ENCODE measurements at regions not wholly inside any gene's neighbourhood (a gene's known extent, or its start where the extent isn't known, plus 50 kb on each side); places are given as distances from the start of the nearest gene placed in this dataset.
"Not testable (repeated sequence)": the region's sequence is repeated elsewhere in the genome, so short reads cannot be mapped to it uniquely, and the experiment has no call there.

DNA sequence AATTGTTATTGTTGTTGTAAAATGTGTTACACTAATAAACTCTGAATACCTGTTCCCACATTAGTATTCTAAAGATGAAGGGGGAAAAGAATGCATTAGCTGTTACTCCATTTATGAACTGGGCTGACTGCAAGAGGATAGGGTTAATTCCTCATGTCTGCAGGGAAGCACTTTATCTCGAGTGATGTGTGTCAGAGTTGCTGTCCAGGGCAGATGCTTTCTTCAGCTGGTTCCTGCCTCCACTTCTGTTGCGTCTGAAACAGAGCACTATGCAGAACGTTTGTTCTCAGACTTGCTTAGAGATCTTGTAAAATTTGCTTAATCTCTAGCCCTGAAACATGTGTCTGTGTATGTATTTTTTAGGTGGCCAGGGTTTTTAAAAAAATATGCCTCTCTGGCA lies 318.8 kb downstream of the SPRY2 start:
- DNase-seq, result no peak

- DNase-seq, result peak; percentile 30
Measured at GRCh38 chr13:80012251-80012650, 328.7 kb downstream of the SPRY2 start.

DNA sequence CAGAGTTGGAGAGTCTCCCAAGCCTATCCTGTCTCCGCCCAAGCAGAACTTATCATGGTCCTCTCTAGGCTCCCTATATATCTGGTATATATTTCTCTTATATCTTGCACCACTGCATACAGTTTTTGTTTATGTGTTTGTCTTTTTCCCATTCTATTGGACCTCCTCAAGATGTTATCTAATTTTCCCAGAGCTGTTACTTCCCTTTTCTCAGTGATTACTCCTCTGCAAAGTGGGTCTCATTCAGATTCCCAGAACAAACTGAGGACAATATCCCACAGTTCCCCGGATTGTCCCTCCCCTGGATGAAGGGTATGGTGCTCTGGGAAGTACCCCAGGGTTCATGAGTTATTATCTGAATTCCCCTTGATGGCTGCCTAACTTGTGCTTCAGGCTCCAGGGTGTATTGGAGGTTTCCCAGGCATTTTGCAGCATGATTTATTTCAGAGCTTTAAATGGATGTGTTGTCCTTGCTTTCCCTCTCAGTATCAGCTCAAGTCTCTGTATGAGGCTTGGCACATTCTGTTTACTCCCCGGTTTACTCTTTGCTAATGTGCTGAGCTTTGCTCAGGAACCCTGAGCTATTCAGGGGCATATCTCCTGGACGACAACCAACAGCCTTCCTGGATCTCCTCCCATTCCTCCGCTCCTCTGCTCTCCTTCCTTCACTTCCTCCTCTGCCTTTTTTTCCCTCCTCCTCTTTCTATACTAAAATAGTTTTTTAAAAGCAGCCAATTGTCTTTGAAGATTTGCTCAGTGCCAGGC lies 329.3 kb downstream of the SPRY2 start:
- no peak for DNase-seq

DNA sequence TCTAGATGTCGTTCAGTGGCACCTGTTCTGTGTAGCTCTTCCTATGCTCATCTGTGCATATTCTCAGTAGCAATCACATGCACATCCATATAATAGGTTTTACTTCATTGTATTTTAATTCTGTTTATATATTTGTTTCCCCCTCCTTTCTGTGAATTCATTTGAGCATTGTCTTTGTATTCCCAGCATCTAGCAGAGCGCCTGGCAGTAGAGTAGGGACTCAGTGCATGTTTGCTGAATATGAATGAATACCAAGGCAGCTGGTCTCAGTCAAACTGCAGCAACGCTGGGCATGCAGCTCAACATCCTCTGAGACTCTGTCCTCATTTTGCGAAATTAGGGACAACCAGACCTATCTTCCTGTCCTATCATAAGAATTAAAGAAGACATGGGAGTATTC lies 330.1 kb downstream of the SPRY2 start:
- DNase-seq, result no peak

DNA sequence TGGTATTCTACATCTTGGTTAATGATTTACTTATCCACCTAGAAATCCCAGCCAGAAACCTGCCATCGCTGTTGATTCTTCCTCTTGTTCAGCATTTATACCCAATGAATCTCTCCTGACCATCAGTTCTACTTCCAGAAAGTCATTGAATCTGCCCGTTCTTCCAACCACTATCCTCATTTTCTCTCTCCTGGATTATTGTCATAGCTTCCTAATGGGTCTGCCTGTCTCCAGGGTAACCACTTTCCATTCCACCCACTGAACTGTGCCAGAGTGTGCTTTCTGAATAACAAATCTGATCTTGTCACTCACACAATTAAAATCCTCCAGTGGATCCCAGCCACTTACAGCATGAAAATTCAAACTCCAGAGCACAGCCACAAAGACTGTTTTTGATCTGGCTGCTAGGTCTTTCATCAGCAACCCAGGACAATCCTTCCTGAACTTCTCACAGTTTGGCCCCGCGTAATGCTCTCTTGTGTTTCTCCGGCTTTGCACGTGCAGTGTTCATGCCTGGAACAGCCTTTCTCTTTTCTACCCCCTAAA lies 330.6 kb downstream of the SPRY2 start:
- no peak for DNase-seq

DNA sequence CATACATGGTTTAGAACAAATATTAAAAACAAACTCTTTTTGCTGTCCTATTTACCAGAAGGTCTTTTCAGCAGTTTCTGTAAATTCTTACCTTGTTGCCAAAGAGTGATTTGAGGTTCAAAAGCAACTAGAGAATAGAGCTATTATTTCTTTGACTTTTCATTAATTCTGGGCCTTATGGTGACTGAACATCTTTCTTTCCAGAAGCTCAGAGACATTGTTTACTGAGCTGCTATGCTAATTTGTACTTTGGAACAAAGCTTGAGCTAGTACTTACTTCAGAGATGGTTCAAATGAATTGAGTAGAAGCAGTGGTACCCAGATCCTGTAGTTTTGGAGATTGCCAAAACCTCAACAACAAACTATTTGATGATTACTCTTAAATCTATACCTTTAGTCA lies 331.2 kb downstream of the SPRY2 start:
- no peak for DNase-seq

DNA sequence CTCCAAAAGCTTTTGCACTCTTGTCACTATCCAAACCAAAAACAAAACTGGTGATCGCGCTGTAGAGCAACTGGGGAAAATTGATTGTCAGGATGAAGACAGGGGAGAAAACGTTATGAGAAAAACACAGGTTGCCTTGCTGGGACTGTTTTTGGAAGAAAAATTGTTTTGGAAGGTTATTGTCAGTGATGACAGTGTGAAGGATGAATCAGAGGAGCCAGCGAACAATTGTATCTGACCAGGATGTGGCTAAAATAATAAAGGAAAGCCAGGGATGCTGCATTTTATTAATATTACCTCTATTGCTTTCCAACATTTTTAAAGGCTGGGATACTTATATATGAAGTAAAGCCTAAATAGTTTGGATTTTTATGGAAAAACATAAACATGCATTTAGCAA lies 334.0 kb downstream of the SPRY2 start:
- no peak for DNase-seq

DNA sequence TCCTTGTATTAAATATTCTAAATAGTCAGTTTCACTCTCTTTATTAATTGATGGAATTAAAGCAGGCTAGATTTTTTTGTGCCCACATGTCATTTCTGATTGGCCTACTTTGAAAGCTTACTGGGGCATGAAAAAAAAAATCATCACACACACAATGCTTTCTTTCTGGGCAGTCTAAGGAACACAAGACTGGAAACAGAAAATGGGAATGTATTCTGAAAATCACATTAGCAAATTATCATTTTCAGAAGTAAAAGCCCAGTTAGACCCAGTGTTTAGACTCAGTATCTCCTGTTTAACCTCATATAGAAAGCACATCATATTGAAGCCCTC lies 339.4 kb downstream of the SPRY2 start:
- no peak for DNase-seq

DNA sequence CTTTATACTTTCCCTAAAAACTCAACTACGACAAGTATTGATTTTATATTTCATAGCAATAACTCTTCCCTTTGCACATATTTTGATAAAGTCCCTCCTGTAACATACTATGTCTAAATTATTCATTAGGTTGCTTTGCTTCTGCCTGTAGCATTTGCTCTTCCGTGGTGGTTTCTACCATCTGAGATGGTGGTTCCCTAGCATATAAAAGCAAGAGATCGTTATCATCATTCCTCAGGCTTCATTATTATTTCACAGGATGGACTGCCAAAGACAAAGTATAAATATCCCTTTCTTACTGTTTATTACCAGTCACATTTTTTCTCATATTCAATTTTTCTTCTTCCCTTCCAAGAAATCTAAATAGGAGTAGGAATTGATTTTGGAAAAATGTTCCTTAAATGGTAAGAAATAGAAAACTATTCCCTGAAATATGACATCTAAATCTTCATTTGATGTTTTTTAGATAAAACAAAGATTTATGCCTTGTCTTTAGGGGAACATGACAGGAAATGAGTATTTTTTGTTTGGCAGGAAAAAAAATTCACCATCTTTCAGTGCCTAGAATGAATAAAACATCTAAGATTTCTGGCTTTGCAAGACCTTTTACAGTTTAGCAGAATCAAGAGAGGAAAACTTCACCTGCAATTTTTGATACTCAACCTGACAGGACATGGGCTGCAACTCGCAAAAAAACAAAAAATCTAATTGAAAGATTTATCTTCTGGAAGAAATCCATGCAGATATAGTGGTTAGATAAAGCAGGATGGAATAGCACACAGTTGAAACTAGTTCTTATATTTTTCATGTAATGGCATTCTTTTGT lies 340.0 kb downstream of the SPRY2 start:
- DNase-seq, result peak; percentile 17

GRCh38 chr13:79999601-80000000 lies 341.3 kb downstream of the SPRY2 start:
- peak; percentile 4 for DNase-seq

DNA sequence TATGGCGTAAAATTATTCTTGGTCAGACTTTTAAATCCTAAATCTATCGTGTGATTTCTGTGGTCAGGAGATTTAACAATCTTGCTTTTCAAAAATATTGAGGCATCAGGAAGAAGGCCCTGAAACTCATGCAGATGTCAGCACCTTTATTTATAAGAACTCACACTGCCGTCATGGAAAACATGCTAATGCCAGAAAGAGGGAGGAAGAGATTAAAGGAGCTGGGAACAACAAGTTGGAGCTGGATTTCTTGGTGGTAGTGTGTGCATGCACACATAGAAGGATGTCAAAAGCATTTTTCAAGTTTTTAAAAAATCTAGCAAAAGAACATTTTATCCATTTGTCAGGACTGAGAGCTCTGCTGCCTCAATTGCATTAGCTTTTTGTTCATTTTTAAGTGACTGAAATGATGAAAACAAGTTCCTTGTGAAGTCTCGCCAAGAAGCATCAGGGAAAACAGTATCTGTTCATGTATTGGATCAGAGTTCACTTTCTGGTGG lies 342.5 kb downstream of the SPRY2 start:
- DNase-seq, result no peak

DNA sequence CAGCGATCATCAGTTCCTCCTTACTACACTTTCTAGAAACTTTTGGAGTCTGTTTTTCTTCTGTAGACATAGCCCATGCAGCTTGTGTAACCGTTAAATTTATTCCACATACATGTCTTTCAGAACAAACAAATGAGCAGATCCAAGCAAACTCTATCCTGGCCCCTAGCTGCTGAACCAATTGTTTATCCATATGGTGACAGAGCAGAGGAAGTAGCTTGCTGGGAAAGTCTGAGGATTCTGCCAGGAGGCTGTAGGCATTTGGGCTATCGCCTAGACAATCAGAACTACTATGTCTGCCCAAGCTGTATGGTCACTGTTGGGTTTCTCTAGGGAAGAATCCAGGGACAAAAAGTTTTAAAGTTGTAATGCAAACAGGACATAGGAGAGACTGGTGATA lies 343.7 kb downstream of the SPRY2 start:
- DNase-seq, result no peak

DNA sequence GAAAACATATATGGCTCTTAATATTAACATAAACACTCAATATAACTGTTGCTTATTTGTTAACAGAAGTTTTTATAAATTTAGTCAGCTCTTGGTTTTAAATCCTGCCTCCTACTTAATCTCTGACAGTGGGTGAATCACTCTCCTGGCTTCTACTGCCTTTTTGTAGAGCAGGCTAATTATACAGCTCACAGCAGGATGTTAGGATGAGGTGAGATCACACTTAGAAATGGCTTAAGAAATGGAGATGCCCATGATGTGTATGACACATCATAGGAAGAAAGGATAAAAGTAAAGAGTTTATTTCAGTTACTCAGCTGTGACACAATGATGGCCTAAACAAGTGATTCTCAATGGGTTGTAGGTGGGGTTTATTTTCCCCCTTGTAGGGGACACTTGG lies 345.6 kb downstream of the SPRY2 start:
- DNase-seq, result no peak

- no peak for DNase-seq
Measured at GRCh38 chr13:79992111-79992510, 348.8 kb downstream of the SPRY2 start.

DNA sequence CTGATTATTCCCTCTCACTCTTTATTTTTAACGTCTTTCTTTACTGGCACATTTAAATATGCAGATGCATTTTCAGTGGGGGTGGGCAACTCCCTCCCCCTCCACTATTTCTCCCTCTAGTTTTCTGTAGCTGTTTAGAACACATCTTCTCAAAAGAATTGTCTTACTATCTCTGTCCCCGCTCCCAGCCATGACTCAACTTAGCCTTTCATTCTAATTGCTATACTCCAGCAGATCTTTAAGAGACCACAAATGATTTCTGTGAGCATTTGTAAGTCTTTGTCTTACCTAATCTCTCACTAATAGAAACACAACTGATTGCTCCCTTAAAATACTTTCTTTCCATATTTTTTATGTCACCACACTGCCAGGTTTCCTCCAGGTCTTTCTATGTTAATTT lies 350.9 kb downstream of the SPRY2 start:
- DNase-seq, result no peak

GRCh38 chr13:79989217-79989661 lies 351.7 kb downstream of the SPRY2 start:
- no peak for DNase-seq

- no peak for DNase-seq
Measured at GRCh38 chr13:79988573-79988972, 352.4 kb downstream of the SPRY2 start.

DNA sequence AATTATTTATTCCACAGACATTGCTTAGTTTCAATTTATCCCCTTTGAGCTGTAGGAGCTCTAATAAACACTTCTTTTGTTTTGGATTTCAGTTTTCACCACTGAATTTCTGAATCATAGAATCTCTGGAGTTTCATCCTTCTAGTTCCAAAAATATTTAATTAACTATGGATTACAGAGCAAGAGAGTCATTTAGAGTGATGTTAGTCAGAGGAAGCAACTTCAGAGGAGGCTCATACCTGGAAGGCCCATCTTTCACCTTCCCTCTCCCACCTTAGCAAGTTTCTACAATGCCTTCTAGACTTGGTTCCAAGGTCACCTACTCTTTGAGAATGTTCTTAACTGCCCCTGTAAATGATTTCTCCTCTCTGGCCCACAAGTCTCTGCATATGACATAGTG lies 353.2 kb downstream of the SPRY2 start:
- DNase-seq, result no peak

DNA sequence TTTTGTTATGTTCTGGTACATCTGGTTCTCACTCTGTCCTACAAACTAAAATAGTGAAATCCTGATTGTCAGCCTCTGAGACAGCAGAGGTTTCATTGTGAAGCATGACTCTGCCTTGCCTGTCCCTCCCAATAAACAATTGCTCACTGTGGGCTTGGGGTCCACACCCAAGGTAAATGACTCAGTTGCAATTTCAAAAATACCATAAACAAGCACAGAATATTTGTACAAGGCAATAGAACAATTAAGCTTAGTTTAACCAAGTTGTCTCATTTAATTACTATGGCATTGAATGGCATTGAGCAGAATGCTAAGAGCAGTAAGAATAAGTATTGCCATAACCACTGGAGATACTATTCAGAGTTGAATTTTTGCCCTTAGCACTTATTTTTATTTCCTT lies 353.6 kb downstream of the SPRY2 start:
- no peak for DNase-seq

- DNase-seq, result no peak
Measured at GRCh38 chr13:79986890-79987289, 354.0 kb downstream of the SPRY2 start.

DNA sequence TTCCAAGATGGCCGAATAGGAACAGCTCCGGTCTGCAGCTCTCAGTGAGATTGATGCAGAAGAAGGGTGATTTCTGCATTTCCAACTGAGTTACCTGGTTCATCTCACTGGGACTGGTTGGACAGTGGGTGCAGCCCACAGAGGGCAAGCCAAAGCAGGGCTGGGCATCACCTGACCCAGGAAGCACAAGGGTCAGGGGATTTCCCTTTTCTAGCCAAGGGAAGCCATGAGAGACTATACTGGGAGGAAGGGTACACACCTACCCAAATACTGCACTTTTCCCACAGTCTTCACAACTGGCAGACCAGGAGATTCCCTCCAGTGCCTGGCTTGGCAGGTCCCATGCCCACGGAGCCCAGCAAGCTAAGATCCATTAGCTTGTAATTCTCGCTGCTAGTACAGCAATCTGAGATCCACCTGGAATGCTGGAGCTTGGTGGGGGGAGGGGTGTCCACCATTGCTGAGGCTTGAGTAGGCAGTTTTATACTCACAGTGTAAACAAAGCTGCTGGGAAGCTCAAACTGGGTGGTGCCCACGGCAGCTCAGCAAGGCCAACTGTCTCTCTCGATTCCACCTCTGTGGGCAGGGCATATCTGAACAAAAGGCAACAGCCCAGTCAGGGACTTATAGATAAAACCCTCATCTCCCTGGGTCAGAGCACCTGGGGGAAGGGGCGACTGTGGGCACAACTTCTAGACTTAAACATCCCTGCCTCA lies 365.8 kb downstream of the SPRY2 start:
- not testable (repeated sequence) for DNase-seq

DNA sequence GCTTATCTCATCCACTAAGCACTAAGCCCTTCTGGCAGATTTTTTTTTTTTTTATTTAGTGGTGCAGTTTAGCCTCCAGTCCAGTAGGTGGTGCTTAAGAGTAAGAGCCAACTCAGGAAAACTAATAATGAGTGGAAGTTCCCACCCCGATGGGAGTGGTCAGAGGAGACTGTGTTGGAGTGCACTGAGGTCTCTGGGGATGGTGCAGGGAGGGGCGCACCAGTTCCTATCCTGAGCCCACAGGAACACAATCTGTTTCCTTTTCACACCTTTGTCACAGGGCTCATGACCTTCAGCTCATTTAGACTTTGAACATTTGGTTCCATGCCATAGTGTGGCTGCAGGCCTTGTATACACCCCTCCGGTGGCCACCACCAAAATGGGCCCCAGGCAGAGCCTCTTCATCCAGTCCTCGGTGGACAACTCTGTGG lies 367.4 kb downstream of the SPRY2 start:
- peak; percentile 51 for DNase-seq

- DNase-seq, result no peak
Measured at GRCh38 chr13:79972066-79972569, 368.8 kb downstream of the SPRY2 start.

All from hematopoietic multipotent progenitor cell treated with erythropoietin and hydrocortisone succinate and interleukin-3 and kit ligand, for 4 days (in vitro differentiated cells).